Upper lobe of left lung (tissue), 4 donors: ENCODE measurements at regions not wholly inside any gene's neighbourhood (a gene's known extent, or its start where the extent isn't known, plus 50 kb on each side); places are given as distances from the start of the nearest gene placed in this dataset.

Experiments used
- POLR2A ChIP-seq, 4 donors: fragments of 450-650 bp; IDR thresholded peaks; one replicate each; pipeline ENCODE4 v1.5.1; 2016 to 2017; ENCODE audit warnings: antibody characterized with exemption in 4 of 4, mild to moderate bottlenecking in 2 of 4
- POLR2AphosphoS5 ChIP-seq, 2 donors: sonication (generic); formaldehyde crosslinking; IDR thresholded peaks; one replicate each; pipeline ENCODE4 v1.5.1; 2017; ENCODE audit warnings: antibody characterized with exemption in 2 of 2
- TF ChIP-seq, protein P1 (sequence below), 6 experiments: fragments of 450-650 bp in 4 of 6; fragments of 200-600 bp in 2 of 6; sonication (generic) in 2 of 6; IDR thresholded peaks; one replicate each; pipeline ENCODE4 v1.5.1; 2016 to 2019; ENCODE audit warnings: antibody characterized with exemption in 6 of 6

GRCh38 chr13:73131247-73131646, 72.4 kb downstream of the KLF5 start:
- TF ChIP-seq, protein P1, sequence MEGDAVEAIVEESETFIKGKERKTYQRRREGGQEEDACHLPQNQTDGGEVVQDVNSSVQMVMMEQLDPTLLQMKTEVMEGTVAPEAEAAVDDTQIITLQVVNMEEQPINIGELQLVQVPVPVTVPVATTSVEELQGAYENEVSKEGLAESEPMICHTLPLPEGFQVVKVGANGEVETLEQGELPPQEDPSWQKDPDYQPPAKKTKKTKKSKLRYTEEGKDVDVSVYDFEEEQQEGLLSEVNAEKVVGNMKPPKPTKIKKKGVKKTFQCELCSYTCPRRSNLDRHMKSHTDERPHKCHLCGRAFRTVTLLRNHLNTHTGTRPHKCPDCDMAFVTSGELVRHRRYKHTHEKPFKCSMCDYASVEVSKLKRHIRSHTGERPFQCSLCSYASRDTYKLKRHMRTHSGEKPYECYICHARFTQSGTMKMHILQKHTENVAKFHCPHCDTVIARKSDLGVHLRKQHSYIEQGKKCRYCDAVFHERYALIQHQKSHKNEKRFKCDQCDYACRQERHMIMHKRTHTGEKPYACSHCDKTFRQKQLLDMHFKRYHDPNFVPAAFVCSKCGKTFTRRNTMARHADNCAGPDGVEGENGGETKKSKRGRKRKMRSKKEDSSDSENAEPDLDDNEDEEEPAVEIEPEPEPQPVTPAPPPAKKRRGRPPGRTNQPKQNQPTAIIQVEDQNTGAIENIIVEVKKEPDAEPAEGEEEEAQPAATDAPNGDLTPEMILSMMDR (IDR thresholded peaks at IDR 0.05), result no peak
- TF ChIP-seq POLR2A (IDR thresholded peaks at IDR 0.05), result no peak
- TF ChIP-seq POLR2AphosphoS5 (IDR thresholded peaks at IDR 0.05), result no peak
